C4-2B (cell line): ENCODE measurements at regions not wholly inside any gene's neighbourhood (a gene's known extent, or its start where the extent isn't known, plus 50 kb on each side); places are given as distances from the start of the nearest gene placed in this dataset.

Experiments
- CTCF ChIP-seq: fragments of 450-650 bp; conservative IDR thresholded peaks from 2 replicates; pipeline ENCODE4 v1.5.1; 2017; ENCODE audit warnings: mild to moderate bottlenecking
- ZFX ChIP-seq: fragments of 450-650 bp; IDR thresholded peaks from 2 replicates; pipeline ENCODE4 v1.6.1; 2017

GRCh38 chr3:161977850-161978249 is 481.2 kb downstream of the OTOL1 start:
- TF ChIP-seq CTCF (no peak), ZFX (no peak)
